K562 (cell line): ENCODE measurements at regions not wholly inside any gene's neighbourhood (a gene's known extent, or its start where the extent isn't known, plus 50 kb on each side); places are given as distances from the start of the nearest gene placed in this dataset.

Source experiments
- ATAC-seq: fragments of 200-7000 bp; cut with Tn5 transposase; 3 replicates; pipeline ENCODE4 v1.9.1; 2020; ENCODE audit warnings: moderate library complexity
- BruUV-seq: library from RNA; stranded (reverse); fragments of 400-500 nt; replicated peaks from 2 replicates; lab custom pipeline; 2021; lab: Mats Ljungman, UMichigan
- CTCF ChIA-PET: fragments of 300-600 bp; formaldehyde crosslinking; extraction: SDS; loops from one replicate; lab custom pipeline; 2021; ENCODE audit warnings: low intra/inter-chr PET ratio; lab: Yijun Ruan, JAX
- POLR2A ChIA-PET: fragments of 300-600, 350-650 bp; sonication (Branson Sonifier 250); formaldehyde crosslinking; extraction: SDS; loops from one replicate; lab custom pipeline; 2021; ENCODE audit warnings: antibody characterized with exemption, inconsistent platforms; lab: Yijun Ruan, JAX
- DNase-seq, 4 experiments: peaks; one replicate each; pipeline versions ENCODE4 v3.0.0 to v3.0.0-alpha.2; 2011 to 2018; ENCODE audit warnings: low spot score in 3 of 4, mixed read lengths in 3 of 4; ENCODE audit errors: extremely low read depth in 1 of 4
- FAIRE-seq: peaks from 2 replicates; lab custom pipeline; 2011; peaks lifted over from hg19 to GRCh38; lab: Jason Lieb, UNC
- H2AFZ ChIP-seq: 2 replicates; pipeline ENCODE4 v1.6.0; 2011; ENCODE audit warnings: low read depth, low read length, control low read depth, inconsistent platforms
- H3K27ac ChIP-seq: fragments of 200-600 bp; 3 replicates; pipeline ENCODE4 v1.8.0; 2011; ENCODE audit warnings: low read depth, mild to moderate bottlenecking, control low read depth, inconsistent platforms, low read length, moderate library complexity, mixed read lengths; ENCODE audit errors: extremely low read depth
- H3K27me3 ChIP-seq, 2 experiments: fragments of 300-600 bp in 1 of 2; 2 replicates in 1 of 2; 3 replicates in 1 of 2; pipeline versions ENCODE4 v1.6.0 to v1.8.0; 2011; ENCODE audit warnings: inconsistent platforms in 2 of 2, low read length in 2 of 2, mild to moderate bottlenecking in 1 of 2, mixed read lengths in 1 of 2, moderate library complexity in 1 of 2; ENCODE audit not compliant: control insufficient read depth in 2 of 2, insufficient read depth in 2 of 2
- H3K36me3 ChIP-seq: fragments of 300-600 bp; 3 replicates; pipeline ENCODE4 v1.8.0; 2011; ENCODE audit warnings: mild to moderate bottlenecking, low read length, inconsistent platforms; ENCODE audit not compliant: control insufficient read depth, insufficient read depth
- H3K4me1 ChIP-seq, 2 experiments: fragments of 200-600 bp in 1 of 2; replicated peaks in 1 of 2; 2 replicates in 1 of 2; 3 replicates in 1 of 2; pipeline versions ENCODE4 v1.5.1 to v1.8.0; 2011; ENCODE audit warnings: inconsistent platforms in 2 of 2, low read length in 2 of 2, mild to moderate bottlenecking in 1 of 2, mixed read lengths in 1 of 2, moderate library complexity in 1 of 2; ENCODE audit not compliant: control insufficient read depth in 2 of 2, insufficient read depth in 2 of 2
- H3K4me2 ChIP-seq: 2 replicates; pipeline ENCODE4 v1.6.1; 2011; ENCODE audit warnings: low read length, control low read depth, inconsistent platforms, mixed read lengths; ENCODE audit not compliant: insufficient read depth
- H3K4me3 ChIP-seq: fragments of 200-600 bp; sonication (generic), shearing (Covaris generic); 2 replicates; pipeline ENCODE4 v1.5.1; 2016; ENCODE audit warnings: control low read depth, inconsistent platforms
- H3K79me2 ChIP-seq: fragments of 200-600 bp; 3 replicates; pipeline ENCODE4 v1.8.0; 2011; ENCODE audit warnings: low read length, inconsistent platforms; ENCODE audit not compliant: control insufficient read depth, insufficient read depth
- H3K9ac ChIP-seq, 2 experiments: 2 replicates each; pipeline versions ENCODE4 v1.6.0 to v1.6.1; 2011; ENCODE audit warnings: low read depth in 2 of 2, low read length in 2 of 2, control low read depth in 1 of 2, inconsistent platforms in 1 of 2, mild to moderate bottlenecking in 1 of 2, mixed read lengths in 1 of 2; ENCODE audit not compliant: insufficient read depth in 1 of 2
- H3K9me1 ChIP-seq: one replicate; pipeline ENCODE4 v1.6.0; 2011; ENCODE audit warnings: inconsistent platforms, mild to moderate bottlenecking, low read length, moderate library complexity; ENCODE audit not compliant: control insufficient read depth, insufficient read depth
- H3K9me3 ChIP-seq: replicated peaks from 2 replicates; pipeline ENCODE4 v1.5.1; 2011; ENCODE audit warnings: low read depth, low read length, inconsistent platforms; ENCODE audit not compliant: control insufficient read depth, insufficient read depth
- H4K20me1 ChIP-seq: replicated peaks from 2 replicates; pipeline ENCODE4 v1.6.1; 2011; ENCODE audit warnings: low read length, inconsistent platforms, mixed read lengths; ENCODE audit not compliant: control insufficient read depth, insufficient read depth
- ATF3 ChIP-seq, 2 experiments: fragments of 450-650 bp in 1 of 2; sonication (generic) in 1 of 2; formaldehyde crosslinking in 1 of 2; IDR thresholded peaks in 1 of 2; conservative IDR thresholded peaks in 1 of 2; 2 replicates each; pipeline versions ENCODE4 v1.6.1 to v1.8.1; 2016 to 2023; ENCODE audit warnings: mild to moderate bottlenecking in 2 of 2, moderate library complexity in 2 of 2, inconsistent platforms in 1 of 2, missing genetic modification reagents in 1 of 2
- BACH1 ChIP-seq: fragments of 200-800 bp; sonication (Bioruptor generic); IDR thresholded peaks from 2 replicates; pipeline ENCODE4 v1.6.1; 2016; ENCODE audit warnings: missing genetic modification characterization, missing compliant biosample characterization
- BCL6 ChIP-seq: fragments of 250-450 bp; sonication (Bioruptor Pico); IDR thresholded peaks from 2 replicates; pipeline ENCODE4 v1.4.0; 2020
- CEBPB ChIP-seq: fragments of 450-650 bp; IDR thresholded peaks from 2 replicates; pipeline ENCODE4 v1.6.1; 2016; ENCODE audit warnings: missing genetic modification characterization, missing compliant biosample characterization
- E2F8 ChIP-seq: fragments of 450-650 bp; IDR thresholded peaks from 2 replicates; pipeline ENCODE4 v1.7.1; 2018; ENCODE audit warnings: mild to moderate bottlenecking, low read depth; ENCODE audit not compliant: partially characterized antibody
- ELF2 ChIP-seq: fragments of 250-450 bp; sonication (Bioruptor Pico); IDR thresholded peaks from 2 replicates; pipeline ENCODE4 v1.5.0; 2021; ENCODE audit warnings: mild to moderate bottlenecking
- FOXK1 ChIP-seq: sonication (generic); formaldehyde crosslinking; IDR thresholded peaks from 2 replicates; pipeline ENCODE4 v1.8.0; 2022; ENCODE audit warnings: missing genetic modification reagents, mild to moderate bottlenecking, borderline replicate concordance
- IRF1 ChIP-seq: sonication (generic); formaldehyde crosslinking; IDR thresholded peaks from 2 replicates; pipeline ENCODE4 v1.8.0; 2022; ENCODE audit warnings: missing genetic modification reagents, mild to moderate bottlenecking, borderline replicate concordance
- MYNN ChIP-seq, 2 experiments: sonication (generic); formaldehyde crosslinking in 1 of 2; IDR thresholded peaks; 2 replicates each; pipeline versions ENCODE4 v1.5.0 to v1.6.1; 2016 to 2020; ENCODE audit warnings: antibody characterized with exemption in 1 of 2, missing genetic modification reagents in 1 of 2
- RFX5 ChIP-seq: IDR thresholded peaks from 2 replicates; pipeline ENCODE4 v1.6.1; 2011; ENCODE audit warnings: low read depth, mild to moderate bottlenecking, improper control_type of control experiment, low read length
- SFPQ ChIP-seq: fragments of 200-400 bp; formaldehyde crosslinking; IDR thresholded peaks from 2 replicates; pipeline ENCODE4 v1.6.1; 2017; ENCODE audit warnings: mild to moderate bottlenecking, low read depth, low read length, moderate library complexity
- SMAD2 ChIP-seq: fragments of 150-350 bp; IDR thresholded peaks from 2 replicates; pipeline ENCODE4 v1.6.1; 2014; ENCODE audit warnings: low read depth, mild to moderate bottlenecking, low read length
- ZBTB43 ChIP-seq: sonication (generic); formaldehyde crosslinking; IDR thresholded peaks from 2 replicates; pipeline ENCODE4 v1.8.0; 2023; ENCODE audit warnings: mild to moderate bottlenecking, missing genetic modification reagents
- ZNF444 ChIP-seq: fragments of 250-450 bp; sonication (Bioruptor Pico); IDR thresholded peaks from 2 replicates; pipeline ENCODE4 v1.4.0; 2020; ENCODE audit warnings: mild to moderate bottlenecking, moderate library complexity
- WGBS: fragments of 100-300 bp; shearing (Covaris generic); methylation state at CpG from one replicate; pipeline ENCODE4 v1.1.6; 2016; ENCODE audit warnings: low coverage, mixed read lengths; ENCODE audit not compliant: insufficient coverage; ENCODE audit errors: missing lambda C conversion rate; 5-methylcytosine and 5-hydroxymethylcytosine counted together
- in situ Hi-C: fragments of 300-500 bp; cut with MboI; formaldehyde crosslinking; loops from 4 replicates; pipeline ENCODE4 v1.15.0; 2018; ENCODE audit warnings: inconsistent platforms, mixed read lengths
- intact Hi-C: fragments of 100-400 bp; cut with micrococcal nuclease; formaldehyde crosslinking; loops from 2 replicates; pipeline ENCODE4 v1.14.2; 2022

GRCh38 chr10:44083719-44084400, 301.0 kb downstream of the CXCL12 start:
- FAIRE-seq, result no peak
- peaks cover 0 to 15% of the 10 kb centered on the region in 2 experiments; a peak in 2 of 5 replicates for H3K27me3 ChIP-seq
- H3K9me3 ChIP-seq, result no peaks in the 10 kb centered on the region
- ChIA-PET CTCF (no interaction called here), POLR2A (no interaction called here)
- in situ Hi-C loops, result no loop called here
- intact Hi-C loops, result no loop called here
- no peak overlapping the region for H3K4me3 ChIP-seq
- 3% methylated on average over 3 of the region's 3 CpGs for WGBS
- H3K27ac ChIP-seq, result no peak overlapping the region
- H3K36me3 ChIP-seq, result no peaks in the 10 kb centered on the region
- no TSS peak for BruUV-seq
- no peaks in the 10 kb centered on the region for H4K20me1 ChIP-seq
- H3K9ac ChIP-seq, result no peak overlapping the region
- no peaks in the 10 kb centered on the region for H3K9me1 ChIP-seq
- DNase-seq, result no peak
- no peaks in the 10 kb centered on the region for H3K4me1 ChIP-seq
- H3K79me2 ChIP-seq, result no peaks in the 10 kb centered on the region
- no peak for ATAC-seq
- no peak overlapping the region for H2AFZ ChIP-seq
- H3K4me2 ChIP-seq, result no peak overlapping the region
- no peak for TF ChIP-seq IRF1
- no peak for TF ChIP-seq RFX5
- no peak for TF ChIP-seq E2F8
- TF ChIP-seq SFPQ, result no peak
- no peak for TF ChIP-seq FOXK1 (CRISPR knock-in tag)
- no peak for TF ChIP-seq SMAD2
- no peak for TF ChIP-seq MYNN (IDR thresholded peaks at IDR 0.05)
- no peak for TF ChIP-seq MYNN (CRISPR knock-in tag; IDR thresholded peaks at IDR 0.05)
- no peak for TF ChIP-seq BCL6 (CRISPR knock-in tag)
- no peak for TF ChIP-seq ELF2 (CRISPR knock-in tag)
- TF ChIP-seq CEBPB (tag), result no peak
- no peak for TF ChIP-seq ZBTB43 (CRISPR knock-in tag)
- no peak for TF ChIP-seq ZNF444 (CRISPR knock-in tag)
- no peak for TF ChIP-seq ATF3 (IDR thresholded peaks at IDR 0.05)
- no peak for TF ChIP-seq ATF3 (CRISPR knock-in tag; conservative IDR thresholded peaks at IDR 0.05)
- no peak for TF ChIP-seq BACH1 (tag)
